HG02571 (cell line): ENCODE measurements at regions not wholly inside any gene's neighbourhood (a gene's known extent, or its start where the extent isn't known, plus 50 kb on each side); places are given as distances from the start of the nearest gene placed in this dataset.
"Not testable (repeated sequence)": the region's sequence is repeated elsewhere in the genome, so short reads cannot be mapped to it uniquely, and the experiment has no call there.

ENCODE experiments used
- ATAC-seq: cut with Tn5 transposase; IDR thresholded peaks from one replicate; pipeline ENCODE4 v1.9.1; 2021; ENCODE audit warnings: mild to moderate bottlenecking, moderate library complexity; ENCODE audit not compliant: unreplicated experiment

DNA sequence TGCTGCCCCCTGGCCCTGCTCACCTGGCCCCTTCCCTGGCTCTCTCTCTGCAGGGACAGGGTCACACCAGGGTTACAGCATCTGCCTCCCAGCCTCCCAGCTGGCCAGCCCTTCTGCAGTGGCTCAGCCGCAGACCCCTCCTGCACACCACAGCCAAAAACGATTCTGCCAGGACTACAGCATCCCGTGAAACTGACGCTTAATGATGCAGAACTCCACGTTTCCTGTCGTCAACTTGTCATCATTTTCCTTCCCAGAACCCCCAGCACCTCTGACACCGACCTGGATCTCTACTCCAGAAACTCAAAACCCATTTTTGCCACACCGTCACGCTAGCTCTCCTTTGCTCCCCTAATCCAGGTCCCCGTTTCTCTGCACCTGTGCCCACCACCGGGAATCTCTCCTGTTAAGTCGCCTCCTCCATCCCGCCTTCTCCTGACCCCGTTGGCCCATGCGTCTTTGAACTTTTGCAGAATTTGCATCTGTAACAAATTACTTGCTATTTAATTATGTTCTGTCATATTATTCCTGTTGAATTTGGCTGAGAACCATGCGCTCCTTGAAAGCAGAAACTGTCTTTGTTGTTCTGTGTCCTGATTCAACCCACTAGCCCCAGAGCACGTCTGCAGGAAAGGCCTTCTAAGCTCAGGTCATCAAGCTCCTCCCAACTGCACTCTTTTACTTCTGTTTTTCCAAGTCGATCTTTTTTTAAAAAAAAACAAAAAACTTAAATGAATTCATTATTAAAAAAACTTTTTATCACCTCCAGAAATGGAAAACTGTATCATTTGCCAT lies 173.2 kb upstream of the COPS8 start:
- ATAC-seq: no peak

DNA sequence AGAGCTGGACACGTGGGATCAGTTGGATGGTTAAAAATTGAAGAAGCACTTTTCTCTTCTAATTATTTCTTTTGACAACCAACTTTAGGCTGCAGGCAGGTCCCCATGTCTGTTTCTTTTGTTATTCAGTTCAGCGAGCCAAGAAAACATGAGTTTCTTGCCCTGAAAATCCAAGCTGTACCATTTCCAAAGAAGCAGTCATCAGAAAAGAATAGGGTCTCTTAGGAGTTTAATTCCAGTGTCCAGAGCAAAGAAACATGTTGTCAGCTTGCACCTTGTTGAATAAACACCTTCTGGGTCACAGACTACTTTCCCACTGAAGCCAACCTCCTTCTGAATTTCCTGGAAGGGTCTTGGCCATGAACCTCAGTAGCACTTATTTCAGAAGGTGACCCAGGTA lies 170.5 kb upstream of the COPS8 start:
- ATAC-seq: no peak

DNA sequence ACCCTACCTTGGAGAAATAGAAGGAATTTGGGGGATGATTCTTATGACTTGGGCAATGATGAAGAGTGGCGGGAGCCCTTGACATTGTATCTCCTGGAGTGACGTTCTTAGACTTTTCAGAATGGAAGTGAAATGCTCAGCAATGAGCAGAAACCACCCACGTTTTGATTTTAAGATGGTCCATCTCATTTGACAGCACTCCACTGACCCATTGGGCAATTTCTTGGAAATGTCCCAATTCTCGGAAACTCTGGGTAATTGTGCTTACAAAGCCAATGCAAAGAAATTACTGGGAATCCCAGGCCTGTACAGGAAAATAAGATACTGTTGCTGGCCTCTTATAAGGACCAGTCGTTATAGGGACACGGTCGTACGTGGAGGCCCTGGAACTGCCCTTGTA lies 170.0 kb upstream of the COPS8 start:
- ATAC-seq: no peak

DNA sequence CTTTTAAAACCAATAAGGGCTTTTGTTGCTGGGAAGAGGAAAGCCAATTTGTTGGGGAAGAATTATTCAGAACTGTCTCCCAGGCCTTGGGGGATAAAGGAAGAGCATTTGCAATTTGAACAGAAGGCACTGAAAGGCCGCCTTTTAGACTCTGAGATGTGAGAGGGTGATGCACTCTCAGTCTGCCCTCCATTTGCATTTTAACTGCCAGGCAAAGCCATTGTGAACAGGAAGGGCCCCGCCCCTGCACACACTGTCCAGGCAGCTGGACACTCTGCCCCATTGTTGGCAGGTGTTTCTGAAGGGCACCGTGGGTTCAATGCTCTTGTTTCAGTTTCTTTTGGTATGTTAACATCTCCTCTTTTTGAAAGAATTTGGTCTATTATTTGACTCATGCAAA lies 169.5 kb upstream of the COPS8 start:
- no peak for ATAC-seq

DNA sequence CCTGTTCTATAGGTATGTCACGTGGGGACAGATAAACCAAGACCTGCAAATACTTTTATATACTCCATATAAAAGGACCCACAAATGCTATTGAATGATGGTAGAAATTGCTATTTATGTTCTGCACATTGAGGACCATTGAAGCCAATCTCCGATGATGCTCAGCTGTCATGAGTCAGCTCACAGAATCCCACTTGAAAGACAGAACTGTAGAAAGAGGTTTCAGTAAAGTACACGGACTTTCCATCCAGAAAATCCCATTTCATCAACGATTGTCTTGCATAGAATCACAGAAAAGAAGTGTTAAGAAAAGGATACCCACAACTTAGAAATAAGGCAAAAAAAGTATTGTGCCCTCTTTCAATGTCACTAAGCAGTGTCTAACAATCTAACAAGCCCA lies 169.0 kb upstream of the COPS8 start:
- ATAC-seq: no peak

DNA sequence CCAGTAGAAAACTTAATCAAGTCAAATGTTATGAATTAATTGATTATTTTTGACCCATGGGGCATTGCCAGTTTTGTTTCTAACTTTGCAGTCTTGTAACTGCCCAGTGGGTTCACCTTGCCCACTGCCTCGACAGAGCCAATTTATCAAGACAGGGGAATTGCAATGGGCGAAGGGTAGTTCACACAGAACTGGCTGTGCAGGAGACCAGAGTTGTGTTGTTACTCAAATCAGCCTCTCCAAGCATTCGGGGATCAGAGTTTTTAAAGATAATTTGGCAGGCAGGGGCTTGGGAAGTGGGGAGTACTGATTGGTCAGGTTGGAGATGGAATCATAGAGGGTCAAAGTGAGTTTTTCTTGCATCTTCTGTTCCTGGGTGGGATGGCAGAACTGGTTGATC lies 168.5 kb upstream of the COPS8 start:
- ATAC-seq: no peak

DNA sequence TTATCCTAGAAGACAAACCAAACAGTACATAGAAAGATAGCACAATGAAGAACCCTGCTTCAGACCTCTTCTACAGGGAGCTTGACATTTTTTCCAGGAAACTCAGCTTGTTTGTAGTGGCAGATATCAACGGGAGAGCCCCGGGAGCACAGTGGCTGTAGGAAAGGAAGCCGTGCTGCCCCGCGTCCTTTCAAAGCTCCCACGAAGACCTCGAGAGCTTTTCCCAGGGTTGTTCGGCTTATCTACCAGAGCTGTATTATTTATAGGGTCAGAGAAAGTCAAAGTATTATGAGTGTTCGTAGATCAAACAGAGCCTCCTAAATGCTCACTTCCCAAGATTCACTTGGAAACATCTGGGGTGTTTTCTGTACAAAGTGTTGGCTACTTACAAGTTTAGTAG lies 167.1 kb upstream of the COPS8 start:
- ATAC-seq: no peak

DNA sequence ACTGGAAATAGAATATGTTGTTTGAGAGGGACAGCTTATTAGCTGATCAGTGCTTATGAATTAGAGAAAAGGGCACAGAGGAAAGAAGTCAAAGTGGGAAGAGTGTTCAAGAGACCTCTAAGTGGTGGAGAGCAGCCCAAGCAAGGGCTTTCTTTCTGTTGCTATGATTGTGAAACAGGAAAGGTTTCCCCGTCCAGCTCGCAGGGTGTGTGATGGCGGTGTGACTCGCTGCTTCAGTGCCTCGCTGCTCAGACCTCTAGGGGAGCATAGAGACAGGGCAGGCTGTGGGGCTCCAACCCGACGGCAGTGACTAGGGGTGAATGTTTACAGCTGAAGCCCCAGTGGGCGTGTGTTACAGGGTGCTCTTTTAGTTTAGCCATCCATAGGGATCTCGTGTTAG lies 166.5 kb upstream of the COPS8 start:
- ATAC-seq: no peak

DNA sequence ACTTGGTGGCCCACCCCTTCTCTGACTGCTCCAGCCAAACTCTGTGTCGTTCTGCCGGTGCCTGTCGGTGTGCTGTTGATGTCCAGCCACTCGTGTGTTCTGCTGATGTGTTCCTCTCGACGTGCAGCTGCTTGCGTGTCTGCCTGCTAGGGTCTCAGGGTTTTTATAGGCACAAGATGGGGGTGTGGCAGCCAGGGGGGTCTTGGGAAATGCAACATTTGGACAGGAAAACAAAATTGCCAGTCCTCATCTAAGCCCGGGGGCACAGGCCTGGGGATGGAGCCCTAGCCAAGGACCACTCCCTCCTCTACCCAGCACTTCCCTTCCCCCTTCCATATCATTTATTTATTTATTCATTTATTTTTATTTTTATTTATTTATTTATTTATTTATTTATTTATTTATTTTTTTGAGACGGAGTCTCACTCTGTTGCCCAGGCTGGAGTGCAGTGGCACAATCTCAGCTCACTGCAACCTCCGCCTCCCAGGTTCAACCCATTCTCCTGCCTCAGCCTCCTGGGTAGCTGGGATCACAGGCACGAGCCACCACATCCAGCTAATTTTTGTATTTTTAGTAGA lies 165.8 kb upstream of the COPS8 start:
- not testable (repeated sequence) for ATAC-seq

DNA sequence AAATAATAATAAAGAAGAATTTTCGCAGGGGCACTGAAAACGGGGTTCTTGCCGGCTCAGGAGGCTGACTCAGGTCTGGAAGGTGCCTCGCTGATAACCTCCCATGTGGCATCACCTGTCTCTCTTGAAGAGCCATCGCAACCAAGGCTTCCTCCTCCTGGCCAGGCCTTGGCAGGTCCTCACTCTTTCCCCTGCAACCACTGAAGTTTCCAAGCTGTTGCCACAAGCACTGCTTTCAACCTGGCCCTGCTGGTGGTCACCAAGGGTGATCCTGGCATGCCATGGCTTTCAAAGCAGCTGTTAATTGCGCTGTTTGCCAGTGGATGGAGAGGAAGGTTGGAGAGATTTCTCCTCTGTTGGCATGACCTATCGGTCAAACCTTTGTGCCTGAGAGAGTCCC lies 163.6 kb upstream of the COPS8 start:
- no peak for ATAC-seq

DNA sequence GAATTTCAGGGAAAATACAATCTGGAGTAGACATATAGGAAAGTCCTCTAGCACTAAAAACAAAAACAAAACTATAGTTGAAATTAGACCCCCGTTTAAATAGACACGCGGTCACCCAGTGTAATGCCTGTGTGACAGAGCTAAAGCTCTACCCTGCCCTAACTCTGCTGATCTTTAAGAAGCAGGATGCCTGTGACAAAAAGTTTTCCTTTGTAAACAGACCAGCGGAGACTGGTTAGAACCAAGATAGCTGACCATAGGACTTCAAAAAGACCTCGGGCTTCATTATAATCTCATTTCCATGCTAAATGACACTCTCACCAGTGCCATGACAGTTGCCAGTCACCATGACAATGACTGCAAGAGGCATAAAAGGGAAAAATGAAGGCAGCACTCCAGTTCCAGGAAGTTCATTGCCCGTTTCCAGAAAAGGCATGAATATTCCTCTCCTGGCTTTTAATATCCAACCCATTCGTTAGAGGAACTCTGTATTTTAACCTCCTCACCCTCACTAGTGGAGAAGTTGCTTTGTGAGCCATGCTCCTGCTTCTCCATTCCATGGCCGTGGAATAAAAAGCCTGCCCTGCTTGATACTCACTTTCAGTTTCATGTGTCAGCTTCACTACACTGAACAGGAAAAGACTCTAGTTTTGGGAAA lies 157.2 kb upstream of the COPS8 start:
- ATAC-seq: no peak

DNA sequence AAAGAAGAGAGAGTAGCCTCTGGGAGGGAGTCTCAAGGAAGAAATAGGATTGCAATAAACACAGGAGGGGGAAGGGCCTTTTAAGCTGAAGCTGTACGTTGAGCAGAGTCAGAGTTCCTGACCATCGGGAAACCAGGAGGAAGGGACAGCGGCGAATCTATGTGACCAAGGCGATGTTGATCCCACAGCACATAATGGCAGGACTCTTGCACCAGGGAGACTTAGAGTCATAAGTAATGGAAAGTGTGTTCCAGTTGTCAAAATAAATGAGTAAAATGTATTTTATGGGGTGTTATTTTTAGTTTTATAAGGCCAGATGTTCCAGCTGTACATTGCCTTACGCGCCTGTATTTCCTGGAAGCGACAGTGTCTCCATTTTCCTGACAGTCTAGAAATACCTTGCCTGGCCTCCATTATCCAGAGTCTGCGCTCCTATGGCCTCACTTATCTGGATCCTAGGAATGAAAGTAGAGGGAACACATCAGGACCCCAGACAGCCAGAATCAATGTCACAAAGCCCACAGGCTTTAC lies 152.8 kb upstream of the COPS8 start:
- no peak for ATAC-seq

DNA sequence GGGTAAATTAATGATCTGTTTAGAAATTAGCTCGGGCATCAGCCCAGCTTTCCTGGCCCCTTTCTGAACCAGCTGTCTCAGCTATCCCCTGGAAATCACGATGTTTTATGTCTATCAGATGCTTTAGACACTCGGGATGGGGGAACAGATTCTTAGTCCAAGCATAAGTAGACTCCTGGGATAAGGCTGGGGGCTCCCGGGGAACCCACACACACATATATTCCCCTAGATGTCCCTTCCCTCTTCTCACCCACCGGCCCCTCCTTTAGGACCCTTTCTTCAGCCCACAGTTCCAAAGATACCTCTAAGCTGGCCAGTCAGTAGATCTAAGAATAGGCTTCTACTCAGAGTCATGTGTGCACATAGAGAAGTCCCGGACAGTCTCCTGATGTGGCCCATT lies 151.5 kb upstream of the COPS8 start:
- ATAC-seq: no peak

DNA sequence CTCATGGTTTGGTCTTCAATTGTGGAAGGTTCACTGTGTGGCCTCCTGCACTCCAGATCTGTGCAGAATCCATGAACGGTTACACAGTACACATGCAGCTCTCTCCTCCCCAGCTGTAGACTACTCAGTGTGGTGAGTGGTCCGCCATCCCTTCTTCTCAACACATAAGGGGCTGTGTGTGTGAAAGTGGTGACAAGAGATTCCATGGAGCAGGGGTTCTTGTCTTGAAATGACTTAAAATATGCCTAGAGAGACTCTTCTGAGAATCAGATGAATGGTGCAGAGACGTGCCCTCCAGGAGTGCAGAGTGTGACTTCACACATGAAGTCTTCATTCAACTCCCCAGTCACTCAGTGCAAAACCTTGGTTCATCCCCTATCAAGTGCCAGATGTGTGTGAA lies 151.0 kb upstream of the COPS8 start:
- no peak for ATAC-seq

DNA sequence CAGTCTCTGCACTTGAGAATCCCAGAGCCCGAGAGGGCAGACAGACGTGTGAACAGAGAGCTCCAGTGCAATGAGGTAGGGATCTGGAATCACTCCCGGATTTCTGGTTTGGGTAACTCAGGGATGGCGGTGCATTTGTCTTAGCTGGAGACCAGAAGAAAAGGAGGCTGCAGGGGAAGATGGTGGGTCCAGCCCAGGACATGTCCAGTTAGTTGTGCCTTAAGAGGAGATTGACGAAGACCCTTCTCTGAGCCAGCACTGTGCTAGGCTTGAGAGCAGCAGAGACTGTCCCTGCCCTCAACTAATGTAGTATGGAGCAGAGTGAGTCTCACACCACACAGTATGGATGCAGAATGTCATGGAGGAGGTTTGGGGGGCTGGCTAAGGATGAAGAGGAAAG lies 150.6 kb upstream of the COPS8 start:
- ATAC-seq: no peak

DNA sequence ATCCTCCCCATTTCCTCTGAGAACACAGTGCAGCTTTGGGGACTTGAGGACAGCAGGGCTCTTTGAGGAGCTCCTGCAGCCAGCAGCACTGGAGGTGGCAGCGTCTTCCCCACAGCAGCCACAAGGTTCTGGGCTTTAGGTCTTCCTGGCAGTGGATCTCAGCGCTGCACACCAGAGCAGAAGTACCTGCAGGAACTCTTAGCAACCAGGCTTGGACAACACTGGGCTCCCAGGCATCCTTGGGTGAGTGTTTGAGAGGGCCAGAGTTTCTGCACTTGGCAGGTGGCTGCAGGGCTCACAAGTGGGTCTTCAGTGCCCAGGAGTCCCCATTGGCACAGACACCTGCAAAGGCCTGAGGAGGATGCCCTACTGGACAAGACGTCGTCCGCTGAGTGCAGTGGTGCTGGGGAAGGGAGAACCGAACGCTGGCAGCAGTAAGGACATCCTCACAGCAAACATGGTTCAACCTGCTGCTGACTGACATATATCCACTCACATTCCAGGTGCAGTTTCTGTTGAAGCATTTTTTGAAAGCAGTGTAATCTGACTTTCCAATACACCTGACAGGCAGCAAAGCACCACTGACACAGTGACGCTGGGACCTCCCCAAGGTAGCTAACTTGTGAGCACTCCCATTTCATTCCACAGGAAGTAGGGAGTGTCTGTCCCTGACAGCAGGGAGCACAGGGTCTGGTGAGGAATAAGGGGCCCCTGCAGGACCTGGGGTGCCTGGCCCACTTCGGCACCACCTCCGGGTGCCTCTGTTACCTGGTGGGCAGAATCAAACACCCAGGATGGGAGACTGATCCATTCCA lies 149.9 kb upstream of the COPS8 start:
- ATAC-seq: no peak

DNA sequence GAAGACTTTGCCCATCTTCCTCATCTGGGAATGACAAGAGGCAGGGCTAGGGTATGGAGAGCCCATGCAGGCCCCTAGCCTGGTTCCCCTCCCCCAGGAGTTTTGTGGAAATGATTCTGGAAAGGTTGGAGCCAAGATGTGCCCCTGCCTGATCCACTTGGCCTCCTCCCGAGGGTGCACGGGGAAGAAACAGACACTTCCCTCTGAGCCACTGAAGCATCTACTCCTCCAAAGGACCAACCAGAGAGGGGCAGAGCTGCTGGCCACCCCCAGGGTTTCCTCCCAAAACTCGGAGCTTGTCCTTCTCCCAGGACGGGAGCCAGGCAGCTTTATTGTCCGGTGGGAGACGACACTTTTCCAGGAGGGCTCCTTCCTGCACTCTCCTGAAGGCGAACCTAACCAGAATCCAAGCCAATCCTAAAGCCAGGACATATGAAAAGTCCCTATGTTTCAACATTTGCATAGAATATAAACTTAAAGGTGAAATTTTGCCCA lies 149.2 kb upstream of the COPS8 start:
- no peak for ATAC-seq

DNA sequence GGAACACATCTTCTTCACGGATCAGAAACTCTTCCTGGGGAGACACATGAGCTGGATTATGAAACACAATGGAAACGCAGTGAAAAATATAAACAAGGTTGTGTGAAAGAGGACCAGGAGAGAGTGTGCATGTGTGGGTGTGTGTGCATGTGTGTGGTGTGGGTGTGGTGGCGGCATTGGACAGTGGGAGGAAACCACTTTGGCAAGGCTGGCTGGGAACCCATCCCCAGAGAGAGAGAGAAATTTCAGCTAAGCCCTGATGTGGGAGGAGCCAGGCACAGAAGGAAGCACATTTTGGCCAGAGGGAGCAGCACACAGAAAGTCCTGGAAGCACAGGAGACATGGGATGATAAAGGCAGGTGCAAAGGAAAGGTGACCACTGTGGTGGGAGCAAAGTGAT lies 147.6 kb upstream of the COPS8 start:
- no peak for ATAC-seq

DNA sequence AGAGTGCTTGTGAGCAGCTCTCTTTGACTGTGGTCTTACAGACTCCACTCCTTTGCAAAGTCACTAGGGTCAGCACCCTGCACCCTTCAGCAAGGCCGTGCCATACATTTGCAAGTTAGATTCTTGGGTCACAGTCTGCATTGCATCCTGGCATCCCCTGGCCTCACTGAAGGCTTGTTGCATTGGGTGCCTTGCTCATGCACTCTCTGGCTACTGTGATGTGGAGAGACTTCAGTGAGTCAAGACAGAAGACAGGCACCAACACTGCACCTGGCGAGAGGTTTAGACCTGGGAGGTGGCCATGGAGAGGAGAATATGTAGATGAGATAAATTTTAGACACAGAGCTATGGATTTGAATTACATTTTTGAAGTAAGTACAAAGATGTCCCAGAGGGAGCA lies 146.4 kb upstream of the COPS8 start:
- no peak for ATAC-seq

DNA sequence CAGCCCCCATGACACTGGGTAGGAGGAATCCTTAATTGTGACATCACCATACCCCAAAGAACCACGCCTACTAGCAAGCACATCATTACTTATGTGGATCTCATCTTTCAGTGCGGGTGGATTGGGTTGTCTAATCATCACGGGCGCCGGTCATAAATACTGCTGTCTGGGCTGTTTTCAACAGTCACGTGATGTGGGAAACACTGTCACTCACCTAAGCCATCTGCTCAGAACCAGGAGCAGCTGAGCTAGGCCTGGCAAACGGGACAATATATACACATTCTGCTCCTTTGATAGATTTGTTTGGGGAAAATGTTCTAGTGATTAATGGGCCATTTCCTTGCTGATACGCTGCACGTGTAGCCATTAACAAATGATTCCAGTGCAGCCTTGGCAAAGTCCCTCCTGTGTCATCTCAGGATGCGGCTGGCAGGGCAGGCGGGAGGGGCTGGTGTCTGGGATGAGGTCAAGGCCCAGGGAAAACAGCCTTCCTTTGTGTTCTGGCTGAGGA lies 145.9 kb upstream of the COPS8 start:
- no peak for ATAC-seq

DNA sequence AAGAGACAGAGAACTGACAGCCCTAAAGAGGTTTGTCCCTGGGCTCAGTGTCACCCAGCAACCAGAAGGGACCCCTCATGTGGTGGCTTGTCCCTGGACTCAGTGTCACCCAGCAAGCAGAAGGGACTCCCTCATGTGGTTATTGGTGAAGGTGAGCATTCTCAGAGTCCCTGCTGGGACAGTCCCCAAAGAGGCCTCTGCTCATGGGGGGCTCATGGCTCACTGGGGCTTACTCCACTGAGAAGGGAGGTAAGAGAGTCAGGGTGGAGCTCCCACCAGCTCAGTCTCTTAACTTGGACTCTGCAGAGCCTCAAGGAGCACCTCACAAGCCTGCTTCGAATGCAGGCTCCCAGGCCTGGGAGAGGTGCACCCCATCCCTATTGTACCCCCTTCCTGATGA lies 145.2 kb upstream of the COPS8 start:
- no peak for ATAC-seq
